Panc1 (cell line): ENCODE measurements at regions not wholly inside any gene's neighbourhood (a gene's known extent, or its start where the extent isn't known, plus 50 kb on each side); places are given as distances from the start of the nearest gene placed in this dataset.

Source experiments
- ATAC-seq: fragments of 200-7000 bp; cut with Tn5 transposase; 2 replicates; pipeline ENCODE4 v1.9.1; 2020; ENCODE audit warnings: mild to moderate bottlenecking, moderate library complexity
- BruUV-seq: library from RNA; stranded (reverse); fragments of 400-500 nt; replicated peaks from 2 replicates; lab custom pipeline; 2021; lab: Mats Ljungman, UMichigan
- CTCF ChIA-PET: fragments of 300-600 bp; sonication (Branson Sonifier 250); formaldehyde crosslinking; loops from one replicate; lab custom pipeline; 2022; ENCODE audit warnings: antibody characterized with exemption; lab: Charles Lee
- POLR2A ChIA-PET: fragments of 300-600 bp; sonication (Branson Sonifier 250); formaldehyde crosslinking; loops from one replicate; lab custom pipeline; 2022; ENCODE audit warnings: antibody characterized with exemption; lab: Charles Lee
- DNase-seq: peaks from one replicate; pipeline ENCODE4 v3.0.0-alpha.2; 2010; ENCODE audit warnings: low read depth, low spot score
- H3K27ac ChIP-seq: 2 replicates; pipeline ENCODE4 v1.5.1; 2011; ENCODE audit warnings: mild to moderate bottlenecking, low read length, inconsistent platforms
- H3K27me3 ChIP-seq: fragments of 200-500 bp; sonication (Bioruptor generic); 2 replicates; pipeline ENCODE4 v1.6.0; 2014; ENCODE audit warnings: low read length, inconsistent platforms; ENCODE audit not compliant: control insufficient read depth, insufficient read depth
- H3K36me3 ChIP-seq: fragments of 200-500 bp; sonication (Bioruptor generic); 2 replicates; pipeline ENCODE4 v1.5.1; 2014; ENCODE audit warnings: inconsistent platforms, mild to moderate bottlenecking, low read length, moderate library complexity; ENCODE audit not compliant: control insufficient read depth, insufficient read depth
- H3K4me1 ChIP-seq: 2 replicates; pipeline ENCODE4 v1.5.1; 2011; ENCODE audit warnings: inconsistent platforms, mild to moderate bottlenecking, low read length, moderate library complexity; ENCODE audit not compliant: control insufficient read depth, insufficient read depth
- H3K4me3 ChIP-seq, 2 experiments: 2 replicates each; pipeline ENCODE4 v1.5.1; 2011 to 2012; ENCODE audit warnings: low read depth in 2 of 2, low read length in 2 of 2, mild to moderate bottlenecking in 2 of 2, inconsistent platforms in 1 of 2, moderate library complexity in 1 of 2
- H3K9me3 ChIP-seq: fragments of 200-500 bp; sonication (Bioruptor generic); 2 replicates; pipeline ENCODE4 v1.5.1; 2014; ENCODE audit warnings: low read depth, mild to moderate bottlenecking, inconsistent platforms, low read length, moderate library complexity; ENCODE audit not compliant: control insufficient read depth, insufficient read depth
- POLR2AphosphoS5 ChIP-seq: IDR thresholded peaks from 2 replicates; pipeline ENCODE4 v1.6.1; 2012; ENCODE audit warnings: mild to moderate bottlenecking, low read depth, low read length, moderate library complexity
- SIN3A ChIP-seq: IDR thresholded peaks from 2 replicates; pipeline ENCODE4 v1.6.1; 2012; ENCODE audit warnings: low read depth, mild to moderate bottlenecking, low read length, moderate library complexity, borderline replicate concordance; ENCODE audit not compliant: insufficient read depth
- TCF7L2 ChIP-seq: IDR thresholded peaks from 2 replicates; pipeline ENCODE4 v1.6.1; 2011; ENCODE audit warnings: mild to moderate bottlenecking, low read depth, low read length, inconsistent platforms
- in situ Hi-C: cut with HindIII; loops from 2 replicates; pipeline ENCODE4 v1.10.0; 2016; ENCODE audit warnings: low sequenced_read_pairs, low pct_unique_long_range_greater_than_20kb
- intact Hi-C: fragments of 100-400 bp; cut with micrococcal nuclease; formaldehyde crosslinking; loops from one replicate; pipeline ENCODE4 v1.10.0; 2022; ENCODE audit not compliant: unreplicated experiment
- TF ChIP-seq, protein P1 (sequence below): fragments of 450-650 bp; IDR thresholded peaks from 2 replicates; pipeline ENCODE4 v1.5.1; 2017; ENCODE audit warnings: mild to moderate bottlenecking
- TF ChIP-seq, protein P2 (sequence below), 2 experiments: IDR thresholded peaks; 2 replicates each; pipeline ENCODE4 v1.6.1; 2011 to 2012; ENCODE audit warnings: low read depth in 2 of 2, control low read depth in 1 of 2, low read length in 1 of 2, mild to moderate bottlenecking in 1 of 2, moderate library complexity in 1 of 2; ENCODE audit not compliant: insufficient read depth in 1 of 2

DNA sequence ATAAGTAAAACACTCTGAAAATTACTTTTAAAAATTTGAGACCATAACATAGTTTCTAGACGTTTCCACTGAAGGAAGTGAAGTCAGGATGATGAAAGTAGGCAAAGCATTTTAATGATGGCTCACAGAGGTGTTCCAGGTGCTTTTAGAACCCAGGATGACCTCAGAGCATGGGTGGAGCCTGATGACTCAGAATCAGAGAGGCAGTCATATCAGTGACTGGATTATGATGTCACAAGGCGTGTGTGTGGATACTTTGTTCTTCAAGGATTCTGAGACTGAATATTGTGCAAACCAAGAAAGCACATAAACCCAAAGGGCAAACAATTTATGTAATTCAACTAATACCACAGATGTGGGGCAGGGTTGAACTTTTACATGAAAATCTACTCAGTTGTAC is 200.2 kb upstream of the FOXN2 start:
- Histone ChIP-seq H3K9me3 (no peaks in the 10 kb centered on the region), H3K27ac (no peak overlapping the region), H3K4me1 (peaks cover 10% of the 10 kb centered on the region; the same call in 1 of the 2 replicates), H3K27me3 (no peaks in the 10 kb centered on the region), H3K4me3 (no peak overlapping the region), H3K36me3 (no peaks in the 10 kb centered on the region)
- intact Hi-C loops = no loop called here
- ChIA-PET CTCF (no interaction called here), POLR2A (interaction anchor here (0.5 kb wide), 1 partner anchor 192 kb away, joined by 4 read pairs; no protein-coding TSS in a partner anchor)
- in situ Hi-C loops = no loop called here
- DNase-seq = peak; percentile 38
- no peak for TF ChIP-seq TCF7L2
- no peak for TF ChIP-seq POLR2AphosphoS5
- TF ChIP-seq, protein P1, sequence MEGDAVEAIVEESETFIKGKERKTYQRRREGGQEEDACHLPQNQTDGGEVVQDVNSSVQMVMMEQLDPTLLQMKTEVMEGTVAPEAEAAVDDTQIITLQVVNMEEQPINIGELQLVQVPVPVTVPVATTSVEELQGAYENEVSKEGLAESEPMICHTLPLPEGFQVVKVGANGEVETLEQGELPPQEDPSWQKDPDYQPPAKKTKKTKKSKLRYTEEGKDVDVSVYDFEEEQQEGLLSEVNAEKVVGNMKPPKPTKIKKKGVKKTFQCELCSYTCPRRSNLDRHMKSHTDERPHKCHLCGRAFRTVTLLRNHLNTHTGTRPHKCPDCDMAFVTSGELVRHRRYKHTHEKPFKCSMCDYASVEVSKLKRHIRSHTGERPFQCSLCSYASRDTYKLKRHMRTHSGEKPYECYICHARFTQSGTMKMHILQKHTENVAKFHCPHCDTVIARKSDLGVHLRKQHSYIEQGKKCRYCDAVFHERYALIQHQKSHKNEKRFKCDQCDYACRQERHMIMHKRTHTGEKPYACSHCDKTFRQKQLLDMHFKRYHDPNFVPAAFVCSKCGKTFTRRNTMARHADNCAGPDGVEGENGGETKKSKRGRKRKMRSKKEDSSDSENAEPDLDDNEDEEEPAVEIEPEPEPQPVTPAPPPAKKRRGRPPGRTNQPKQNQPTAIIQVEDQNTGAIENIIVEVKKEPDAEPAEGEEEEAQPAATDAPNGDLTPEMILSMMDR = no peak
- BruUV-seq = no TSS peak
- no peak for ATAC-seq

DNA sequence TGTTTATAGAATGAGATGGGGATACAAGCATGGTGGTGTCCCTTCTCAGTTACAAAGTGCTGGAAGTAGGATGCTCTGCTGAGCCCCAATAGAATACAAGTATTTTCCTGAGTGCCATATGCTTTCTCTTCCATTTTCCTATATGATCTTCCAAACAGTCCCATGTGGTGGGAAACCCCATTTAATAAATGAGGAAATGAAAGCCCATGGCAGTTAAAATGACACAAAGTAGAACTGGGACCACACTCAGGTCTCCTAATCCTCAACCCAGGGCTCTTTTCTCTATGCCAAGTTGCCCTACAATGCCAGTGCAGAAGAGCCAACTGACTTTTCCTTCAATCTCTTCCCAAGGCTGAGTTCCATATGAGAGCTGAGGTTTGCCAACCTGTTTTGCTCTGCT is 198.0 kb upstream of the FOXN2 start:
- Histone ChIP-seq H3K4me1 (0 out of 2 replicates have a peak, but pooled peaks cover 4% of the 10 kb centered on the region), H3K9me3 (no peaks in the 10 kb centered on the region), H3K27me3 (no peaks in the 10 kb centered on the region), H3K36me3 (no peaks in the 10 kb centered on the region), H3K27ac (no peak overlapping the region), H3K4me3 (no peak overlapping the region)
- in situ Hi-C loops = no loop called here
- intact Hi-C loops = no loop called here
- ATAC-seq (no peak), DNase-seq (no peak)
- ChIA-PET CTCF (interaction anchor here (0.5 kb wide), 1 partner anchor 74 kb away, joined by 3 read pairs; no protein-coding TSS in a partner anchor), POLR2A (no interaction called here)
- no peak for TF ChIP-seq TCF7L2
- TF ChIP-seq, protein P2, sequence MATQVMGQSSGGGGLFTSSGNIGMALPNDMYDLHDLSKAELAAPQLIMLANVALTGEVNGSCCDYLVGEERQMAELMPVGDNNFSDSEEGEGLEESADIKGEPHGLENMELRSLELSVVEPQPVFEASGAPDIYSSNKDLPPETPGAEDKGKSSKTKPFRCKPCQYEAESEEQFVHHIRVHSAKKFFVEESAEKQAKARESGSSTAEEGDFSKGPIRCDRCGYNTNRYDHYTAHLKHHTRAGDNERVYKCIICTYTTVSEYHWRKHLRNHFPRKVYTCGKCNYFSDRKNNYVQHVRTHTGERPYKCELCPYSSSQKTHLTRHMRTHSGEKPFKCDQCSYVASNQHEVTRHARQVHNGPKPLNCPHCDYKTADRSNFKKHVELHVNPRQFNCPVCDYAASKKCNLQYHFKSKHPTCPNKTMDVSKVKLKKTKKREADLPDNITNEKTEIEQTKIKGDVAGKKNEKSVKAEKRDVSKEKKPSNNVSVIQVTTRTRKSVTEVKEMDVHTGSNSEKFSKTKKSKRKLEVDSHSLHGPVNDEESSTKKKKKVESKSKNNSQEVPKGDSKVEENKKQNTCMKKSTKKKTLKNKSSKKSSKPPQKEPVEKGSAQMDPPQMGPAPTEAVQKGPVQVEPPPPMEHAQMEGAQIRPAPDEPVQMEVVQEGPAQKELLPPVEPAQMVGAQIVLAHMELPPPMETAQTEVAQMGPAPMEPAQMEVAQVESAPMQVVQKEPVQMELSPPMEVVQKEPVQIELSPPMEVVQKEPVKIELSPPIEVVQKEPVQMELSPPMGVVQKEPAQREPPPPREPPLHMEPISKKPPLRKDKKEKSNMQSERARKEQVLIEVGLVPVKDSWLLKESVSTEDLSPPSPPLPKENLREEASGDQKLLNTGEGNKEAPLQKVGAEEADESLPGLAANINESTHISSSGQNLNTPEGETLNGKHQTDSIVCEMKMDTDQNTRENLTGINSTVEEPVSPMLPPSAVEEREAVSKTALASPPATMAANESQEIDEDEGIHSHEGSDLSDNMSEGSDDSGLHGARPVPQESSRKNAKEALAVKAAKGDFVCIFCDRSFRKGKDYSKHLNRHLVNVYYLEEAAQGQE (IDR thresholded peaks at IDR 0.05; ENCODE audit: insufficient read depth in 1 of 2, low read depth in 2 of 2, low read length in 1 of 2) = no peak
- TF ChIP-seq SIN3A = no peak
- TF ChIP-seq, protein P1 = no peak
- no peak for TF ChIP-seq POLR2AphosphoS5
- no TSS peak for BruUV-seq
